ENCODE measurements at regions not wholly inside any gene's neighbourhood (a gene's known extent, or its start where the extent isn't known, plus 50 kb on each side); places are given as distances from the start of the nearest gene placed in this dataset.

- Mint-ChIP-seq H3K27me3 (ENCODE audit: unreplicated experiment) (peaks cover 2% of the 10 kb centered on the region), H3K4me1 (ENCODE audit: unreplicated experiment) (peaks cover 2% of the 10 kb centered on the region), H3K27ac (ENCODE audit: unreplicated experiment) (no peak overlapping the region)
These were observed 90.9 kb downstream of the CARTPT start for GRCh38 chr5:71810023-71810422.

GRCh38 chr5:71810471-71811195 is 91.6 kb downstream of the CARTPT start:
- H3K4me1 Mint-ChIP-seq (ENCODE audit: unreplicated experiment) = peaks cover 2% of the 10 kb centered on the region
- no peak overlapping the region for H3K27ac Mint-ChIP-seq (ENCODE audit: unreplicated experiment)
- no peak overlapping the region for H3K4me3 Mint-ChIP-seq (ENCODE audit: unreplicated experiment)
- no peak for TF ChIP-seq CTCF (IDR thresholded peaks at IDR 0.05; ENCODE audit: unreplicated experiment)
- H3K36me3 Mint-ChIP-seq (ENCODE audit: low read depth, unreplicated experiment) = no peaks in the 10 kb centered on the region
- H3K27me3 Mint-ChIP-seq (ENCODE audit: unreplicated experiment) = peaks cover 2% of the 10 kb centered on the region
- no peak for DNase-seq (ENCODE audit: low spot score)
- H3K9me3 Mint-ChIP-seq (ENCODE audit: unreplicated experiment) = no peaks in the 10 kb centered on the region

More at GRCh38 chr5:71810023-71810422, 90.9 kb downstream of the CARTPT start:
- DNase-seq (ENCODE audit: low spot score) = no peak
- H3K9me3 Mint-ChIP-seq (ENCODE audit: unreplicated experiment) = no peaks in the 10 kb centered on the region
- no peak for TF ChIP-seq CTCF (IDR thresholded peaks at IDR 0.05; ENCODE audit: unreplicated experiment)
- H3K4me3 Mint-ChIP-seq (ENCODE audit: unreplicated experiment) = no peak overlapping the region
- H3K36me3 Mint-ChIP-seq (ENCODE audit: low read depth, unreplicated experiment) = no peaks in the 10 kb centered on the region

GRCh38 chr5:71811779-71812178 is 92.7 kb downstream of the CARTPT start:
- H3K27me3 Mint-ChIP-seq (ENCODE audit: unreplicated experiment) = peaks cover 2% of the 10 kb centered on the region
- TF ChIP-seq CTCF (IDR thresholded peaks at IDR 0.05; ENCODE audit: unreplicated experiment) = no peak
- no peak overlapping the region for H3K4me3 Mint-ChIP-seq (ENCODE audit: unreplicated experiment)
- H3K36me3 Mint-ChIP-seq (ENCODE audit: low read depth, unreplicated experiment) = no peaks in the 10 kb centered on the region
- H3K4me1 Mint-ChIP-seq (ENCODE audit: unreplicated experiment) = peaks cover 2% of the 10 kb centered on the region
- H3K27ac Mint-ChIP-seq (ENCODE audit: unreplicated experiment) = no peak overlapping the region
- no peaks in the 10 kb centered on the region for H3K9me3 Mint-ChIP-seq (ENCODE audit: unreplicated experiment)
- DNase-seq (ENCODE audit: low spot score) = no peak

GRCh38 chr5:71816307-71816706 is 97.2 kb downstream of the CARTPT start:
- Mint-ChIP-seq H3K27ac (ENCODE audit: unreplicated experiment) (no peak overlapping the region), H3K4me1 (ENCODE audit: unreplicated experiment) (no peaks in the 10 kb centered on the region), H3K4me3 (ENCODE audit: unreplicated experiment) (no peak overlapping the region), H3K36me3 (ENCODE audit: low read depth, unreplicated experiment) (no peaks in the 10 kb centered on the region), H3K9me3 (ENCODE audit: unreplicated experiment) (no peaks in the 10 kb centered on the region), H3K27me3 (ENCODE audit: unreplicated experiment) (no peaks in the 10 kb centered on the region)
- no peak for TF ChIP-seq CTCF (IDR thresholded peaks at IDR 0.05; ENCODE audit: unreplicated experiment)
- no peak for DNase-seq (ENCODE audit: low spot score)

GRCh38 chr5:71817891-71818290 is 98.8 kb downstream of the CARTPT start:
- DNase-seq (ENCODE audit: low spot score) = no peak
- Mint-ChIP-seq H3K27ac (ENCODE audit: unreplicated experiment) (no peak overlapping the region), H3K36me3 (ENCODE audit: low read depth, unreplicated experiment) (no peaks in the 10 kb centered on the region), H3K4me1 (ENCODE audit: unreplicated experiment) (no peaks in the 10 kb centered on the region), H3K4me3 (ENCODE audit: unreplicated experiment) (no peak overlapping the region), H3K9me3 (ENCODE audit: unreplicated experiment) (no peaks in the 10 kb centered on the region), H3K27me3 (ENCODE audit: unreplicated experiment) (no peaks in the 10 kb centered on the region)
- TF ChIP-seq CTCF (IDR thresholded peaks at IDR 0.05; ENCODE audit: unreplicated experiment) = no peak
